GM21619 (cell line): ENCODE measurements at regions not wholly inside any gene's neighbourhood (a gene's known extent, or its start where the extent isn't known, plus 50 kb on each side); places are given as distances from the start of the nearest gene placed in this dataset.
A peak's percentile ranks its signal among the peaks of the same experiment; 100 is the strongest.
"Not testable (repeated sequence)": the region's sequence is repeated elsewhere in the genome, so short reads cannot be mapped to it uniquely, and the experiment has no call there.

Experiments
- ATAC-seq: cut with Tn5 transposase; IDR thresholded peaks from one replicate; pipeline ENCODE4 v1.9.1; 2021; ENCODE audit not compliant: unreplicated experiment

- ATAC-seq: no peak
Observed at GRCh38 chr1:163471779-163472650, 150.3 kb downstream of the NUF2 start.

- no peak for ATAC-seq
Observed at GRCh38 chr1:163472651-163473248, 151.0 kb downstream of the NUF2 start.

GRCh38 chr1:163477276-163477830, 155.6 kb downstream of the NUF2 start:
- ATAC-seq: no peak

GRCh38 chr1:163498391-163499330, 176.9 kb downstream of the NUF2 start:
- ATAC-seq: not testable (repeated sequence)

GRCh38 chr1:163504331-163504978, 182.7 kb downstream of the NUF2 start:
- no peak for ATAC-seq

- ATAC-seq: no peak
Observed at GRCh38 chr1:163509114-163509513, 187.4 kb downstream of the NUF2 start.

GRCh38 chr1:163512349-163512989, 190.7 kb downstream of the NUF2 start:
- no peak for ATAC-seq

GRCh38 chr1:163523375-163524029, 201.7 kb downstream of the NUF2 start:
- no peak for ATAC-seq

- ATAC-seq: peak; percentile 85
Observed at GRCh38 chr1:163528710-163529348, 207.1 kb downstream of the NUF2 start.

- ATAC-seq: no peak
Observed at GRCh38 chr1:163531345-163531744, 209.6 kb downstream of the NUF2 start.

- no peak for ATAC-seq
Observed at GRCh38 chr1:163535401-163535800, 213.6 kb downstream of the NUF2 start.

- ATAC-seq: no peak
Observed at GRCh38 chr1:163535807-163536206, 214.1 kb downstream of the NUF2 start.

- no peak for ATAC-seq
Observed at GRCh38 chr1:163537809-163538208, 216.1 kb downstream of the NUF2 start.

GRCh38 chr1:163538667-163539066, 216.9 kb downstream of the NUF2 start:
- no peak for ATAC-seq

- ATAC-seq: no peak
Observed at GRCh38 chr1:163540727-163541126, 219.0 kb downstream of the NUF2 start.

GRCh38 chr1:163544441-163544840, 222.7 kb downstream of the NUF2 start:
- ATAC-seq: no peak

GRCh38 chr1:163558162-163558561, 236.4 kb downstream of the NUF2 start:
- ATAC-seq: no peak

GRCh38 chr1:163561580-163562295, 240.0 kb downstream of the NUF2 start:
- ATAC-seq: no peak
